ENCODE measurements at regions not wholly inside any gene's neighbourhood (a gene's known extent, or its start where the extent isn't known, plus 50 kb on each side); places are given as distances from the start of the nearest gene placed in this dataset.

GRCh38 chr20:51218603-51219002 is 195.7 kb upstream of the KCNG1 start:
- no peak for TF ChIP-seq ZFP36 (IDR thresholded peaks at IDR 0.05; ENCODE audit: borderline replicate concordance, partially characterized antibody)
- TF ChIP-seq SREBF2 (IDR thresholded peaks at IDR 0.05), result no peak
- no peak for TF ChIP-seq KDM1A (IDR thresholded peaks at IDR 0.05; ENCODE audit: low read depth)
- no peak for TF ChIP-seq RFX5 (IDR thresholded peaks at IDR 0.05)
- no peak for TF ChIP-seq FOXS1 (CRISPR knock-in tag; IDR thresholded peaks at IDR 0.05)
- no peak for TF ChIP-seq JUNB (IDR thresholded peaks at IDR 0.05)
- no peak for TF ChIP-seq FOSB (CRISPR knock-in tag; IDR thresholded peaks at IDR 0.05)
- no peak for TF ChIP-seq JUN (IDR thresholded peaks at IDR 0.05)
- no peak for TF ChIP-seq POLR2AphosphoS2 (conservative IDR thresholded peaks at IDR 0.05; ENCODE audit: low read length)
- TF ChIP-seq MAX (IDR thresholded peaks at IDR 0.05), result no peak
- TF ChIP-seq ZC3H11A (IDR thresholded peaks at IDR 0.05), result no peak
- no peak for TF ChIP-seq EHMT2 (IDR thresholded peaks at IDR 0.05; ENCODE audit: low read depth)
- no peak for TF ChIP-seq POLR2A (IDR thresholded peaks at IDR 0.05; ENCODE audit: low read length)
- no peak for TF ChIP-seq E2F6 (IDR thresholded peaks at IDR 0.05; ENCODE audit: borderline replicate concordance, low read depth)
- no peak for TF ChIP-seq MYC (IDR thresholded peaks at IDR 0.05; ENCODE audit: borderline replicate concordance, low read length)
- no peak for ATAC-seq
- Histone ChIP-seq H3K4me2 (no peak overlapping the region), H3K4me1 (peaks cover 7% of the 10 kb centered on the region; the same call in 1 of the 3 replicates), H3K27ac (no peak overlapping the region), H3K9me3 (peaks cover 19% of the 10 kb centered on the region), H3K4me3 (no peak overlapping the region)
- DNase-seq (ENCODE audit: low read depth in 1 of 2, low spot score in 1 of 2), result no peak
- 3% methylated on average over 1 of the region's 1 CpG for WGBS (ENCODE audit: missing lambda C conversion rate)
- FAIRE-seq, result no peak
- ChIA-PET CTCF (no interaction called here), POLR2A (no interaction called here)

- DNase-seq (ENCODE audit: low read depth in 1 of 2, low spot score in 1 of 2) (no peak), FAIRE-seq (no peak), ATAC-seq (no peak)
- Histone ChIP-seq H3K4me2 (no peak overlapping the region), H3K27ac (no peak overlapping the region), H3K4me1 (peaks cover 7% of the 10 kb centered on the region; the same call in 1 of the 3 replicates), H3K4me3 (no peak overlapping the region), H3K9me3 (peaks cover 19% of the 10 kb centered on the region)
- WGBS (ENCODE audit: missing lambda C conversion rate), result 23% methylated on average over 3 of the region's 3 CpGs
- CTCF ChIA-PET, result no interaction called here
- TF ChIP-seq SREBF2 (IDR thresholded peaks at IDR 0.05), result no peak
- TF ChIP-seq RNF2 (IDR thresholded peaks at IDR 0.05; ENCODE audit: borderline replicate concordance, low read depth), result no peak
- TF ChIP-seq RCOR1 (IDR thresholded peaks at IDR 0.05; ENCODE audit: low read depth, low read length), result no peak
- TF ChIP-seq CTCF (IDR thresholded peaks at IDR 0.05), result no peak
- no peak for TF ChIP-seq NPAS2 (CRISPR knock-in tag; IDR thresholded peaks at IDR 0.05; ENCODE audit: borderline replicate concordance)
- no peak for TF ChIP-seq CBX2 (IDR thresholded peaks at IDR 0.05; ENCODE audit: borderline replicate concordance, low read depth)
- TF ChIP-seq ZC3H11A (IDR thresholded peaks at IDR 0.05), result no peak
- no peak for TF ChIP-seq RAD21 (conservative IDR thresholded peaks at IDR 0.05 in 1 of 2, IDR thresholded peaks at IDR 0.05 in 1 of 2)
- TF ChIP-seq ZNF302 (CRISPR knock-in tag; IDR thresholded peaks at IDR 0.05), result no peak
- no peak for TF ChIP-seq CHD2 (IDR thresholded peaks at IDR 0.05; ENCODE audit: low read length, partially characterized antibody)
- no peak for TF ChIP-seq HOXB13 (CRISPR knock-in tag; IDR thresholded peaks at IDR 0.05; ENCODE audit: low read depth)
- TF ChIP-seq HMGXB4 (CRISPR knock-in tag; IDR thresholded peaks at IDR 0.05; ENCODE audit: borderline replicate concordance), result no peak
- no peak for TF ChIP-seq HOXA7 (CRISPR knock-in tag; IDR thresholded peaks at IDR 0.05)
- no peak for TF ChIP-seq HEYL (CRISPR knock-in tag; IDR thresholded peaks at IDR 0.05)
- POLR2A ChIA-PET, result no interaction called here
Observed at GRCh38 chr20:51217347-51218045, 194.6 kb upstream of the KCNG1 start.
